Endothelial cell (in vitro differentiated cells): ENCODE measurements at regions not wholly inside any gene's neighbourhood (a gene's known extent, or its start where the extent isn't known, plus 50 kb on each side); places are given as distances from the start of the nearest gene placed in this dataset.

Source experiments
- DNase-seq: peaks from one replicate; pipeline ENCODE4 v3.0.0; 2021; ENCODE audit warnings: low spot score
- H3K27ac Mint-ChIP-seq: one replicate; pipeline ENCODE4 v1.8.0; 2021; ENCODE audit warnings: mixed read lengths, inconsistent platforms; ENCODE audit not compliant: unreplicated experiment
- H3K27me3 Mint-ChIP-seq: one replicate; pipeline ENCODE4 v1.8.0; 2021; ENCODE audit warnings: mild to moderate bottlenecking, moderate library complexity, mixed read lengths, inconsistent platforms; ENCODE audit not compliant: unreplicated experiment
- H3K36me3 Mint-ChIP-seq: one replicate; pipeline ENCODE4 v1.8.0; 2021; ENCODE audit warnings: mild to moderate bottlenecking, low read depth, mixed read lengths, inconsistent platforms; ENCODE audit not compliant: unreplicated experiment
- H3K4me1 Mint-ChIP-seq: one replicate; pipeline ENCODE4 v1.8.0; 2021; ENCODE audit warnings: mild to moderate bottlenecking, mixed read lengths, inconsistent platforms; ENCODE audit not compliant: unreplicated experiment
- H3K4me3 Mint-ChIP-seq: one replicate; pipeline ENCODE4 v1.8.0; 2021; ENCODE audit warnings: mild to moderate bottlenecking, mixed read lengths, inconsistent platforms; ENCODE audit not compliant: unreplicated experiment
- H3K9me3 Mint-ChIP-seq: one replicate; pipeline ENCODE4 v1.8.0; 2021; ENCODE audit warnings: mixed read lengths, inconsistent platforms; ENCODE audit not compliant: unreplicated experiment
- TF ChIP-seq, protein P1 (sequence below): fragments of 200-600 bp; sonication (generic); IDR thresholded peaks from one replicate; pipeline ENCODE4 v1.5.0; 2021; ENCODE audit warnings: antibody characterized with exemption; ENCODE audit not compliant: unreplicated experiment

DNA sequence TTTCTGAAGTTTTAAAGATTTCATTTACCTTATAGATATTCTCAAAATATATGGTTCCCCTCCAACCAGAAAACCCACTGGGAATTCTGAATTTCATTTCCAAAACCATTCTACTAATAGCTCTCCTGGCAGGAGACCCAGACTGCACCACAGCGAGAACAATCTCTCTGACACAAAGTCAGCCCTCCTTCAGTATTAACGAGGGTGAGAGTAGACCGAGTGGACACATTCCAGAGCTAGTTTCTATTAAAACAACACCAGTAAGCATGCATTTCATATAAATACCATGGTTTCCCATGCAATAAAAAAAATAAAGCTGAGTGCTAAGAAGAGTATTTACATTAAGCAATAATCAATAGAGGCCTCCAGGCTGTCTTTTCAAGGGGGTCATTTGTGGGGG is 899.6 kb upstream of the SLC35B3 start:
- Mint-ChIP-seq H3K36me3 (no peaks in the 10 kb centered on the region), H3K4me3 (no peak overlapping the region), H3K27ac (no peak overlapping the region), H3K9me3 (no peaks in the 10 kb centered on the region), H3K27me3 (no peaks in the 10 kb centered on the region), H3K4me1 (peaks cover 16% of the 10 kb centered on the region)
- TF ChIP-seq, protein P1, sequence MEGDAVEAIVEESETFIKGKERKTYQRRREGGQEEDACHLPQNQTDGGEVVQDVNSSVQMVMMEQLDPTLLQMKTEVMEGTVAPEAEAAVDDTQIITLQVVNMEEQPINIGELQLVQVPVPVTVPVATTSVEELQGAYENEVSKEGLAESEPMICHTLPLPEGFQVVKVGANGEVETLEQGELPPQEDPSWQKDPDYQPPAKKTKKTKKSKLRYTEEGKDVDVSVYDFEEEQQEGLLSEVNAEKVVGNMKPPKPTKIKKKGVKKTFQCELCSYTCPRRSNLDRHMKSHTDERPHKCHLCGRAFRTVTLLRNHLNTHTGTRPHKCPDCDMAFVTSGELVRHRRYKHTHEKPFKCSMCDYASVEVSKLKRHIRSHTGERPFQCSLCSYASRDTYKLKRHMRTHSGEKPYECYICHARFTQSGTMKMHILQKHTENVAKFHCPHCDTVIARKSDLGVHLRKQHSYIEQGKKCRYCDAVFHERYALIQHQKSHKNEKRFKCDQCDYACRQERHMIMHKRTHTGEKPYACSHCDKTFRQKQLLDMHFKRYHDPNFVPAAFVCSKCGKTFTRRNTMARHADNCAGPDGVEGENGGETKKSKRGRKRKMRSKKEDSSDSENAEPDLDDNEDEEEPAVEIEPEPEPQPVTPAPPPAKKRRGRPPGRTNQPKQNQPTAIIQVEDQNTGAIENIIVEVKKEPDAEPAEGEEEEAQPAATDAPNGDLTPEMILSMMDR, result no peak
- DNase-seq, result no peak

DNA sequence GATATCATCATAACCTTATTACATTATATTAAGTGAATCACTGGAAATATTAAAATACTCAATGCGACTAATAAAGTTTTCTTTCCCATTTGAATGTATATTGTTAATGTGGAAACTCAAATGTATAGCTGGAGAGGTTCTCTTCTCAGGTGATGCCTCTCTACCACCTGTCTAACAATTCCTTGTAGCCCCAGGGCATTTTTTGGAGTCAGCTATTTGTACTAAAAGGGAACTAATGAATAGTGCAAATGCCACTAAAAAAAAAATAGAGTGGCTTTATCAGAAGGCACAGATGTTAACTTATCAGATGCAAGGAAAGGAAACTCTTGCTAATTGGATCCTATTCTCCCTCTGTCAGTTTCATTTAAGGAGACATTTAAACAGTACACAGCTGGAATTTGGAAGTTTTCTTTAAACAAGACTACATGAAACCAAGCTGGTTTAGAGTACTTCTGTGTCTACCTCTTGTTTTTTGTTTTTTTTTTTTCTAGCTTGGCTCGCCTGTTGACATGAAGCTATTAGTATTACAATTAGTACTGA is 897.0 kb upstream of the SLC35B3 start:
- Mint-ChIP-seq H3K4me1 (peaks cover 13% of the 10 kb centered on the region), H3K27me3 (no peaks in the 10 kb centered on the region), H3K27ac (peak overlapping the region; percentile 37), H3K4me3 (no peak overlapping the region), H3K9me3 (no peaks in the 10 kb centered on the region), H3K36me3 (no peaks in the 10 kb centered on the region)
- no peak for DNase-seq
- TF ChIP-seq, protein P1, result no peak

DNA sequence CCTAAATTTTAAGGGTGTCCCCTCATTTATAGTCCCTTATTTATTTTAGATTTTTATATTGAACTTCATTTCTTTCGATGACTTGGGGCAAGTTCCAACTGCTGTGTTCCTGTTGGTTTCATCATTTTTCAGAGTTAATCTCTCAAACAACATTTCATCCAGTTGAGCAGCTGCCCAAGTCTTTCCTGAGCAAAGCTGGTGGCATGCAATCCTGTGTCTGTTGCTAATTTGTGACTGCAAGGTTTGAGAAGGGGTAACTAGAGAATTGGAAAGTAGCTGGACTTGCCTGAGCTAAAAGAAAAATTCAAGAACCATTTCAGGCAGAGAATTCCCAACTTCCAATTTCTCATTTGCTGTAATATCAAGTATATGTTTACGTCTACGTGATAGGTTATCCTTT is 881.5 kb upstream of the SLC35B3 start:
- Mint-ChIP-seq H3K9me3 (no peaks in the 10 kb centered on the region), H3K36me3 (no peaks in the 10 kb centered on the region), H3K4me1 (no peaks in the 10 kb centered on the region), H3K27me3 (no peaks in the 10 kb centered on the region), H3K4me3 (no peak overlapping the region), H3K27ac (no peak overlapping the region)
- DNase-seq, result no peak
- TF ChIP-seq, protein P1, result no peak

DNA sequence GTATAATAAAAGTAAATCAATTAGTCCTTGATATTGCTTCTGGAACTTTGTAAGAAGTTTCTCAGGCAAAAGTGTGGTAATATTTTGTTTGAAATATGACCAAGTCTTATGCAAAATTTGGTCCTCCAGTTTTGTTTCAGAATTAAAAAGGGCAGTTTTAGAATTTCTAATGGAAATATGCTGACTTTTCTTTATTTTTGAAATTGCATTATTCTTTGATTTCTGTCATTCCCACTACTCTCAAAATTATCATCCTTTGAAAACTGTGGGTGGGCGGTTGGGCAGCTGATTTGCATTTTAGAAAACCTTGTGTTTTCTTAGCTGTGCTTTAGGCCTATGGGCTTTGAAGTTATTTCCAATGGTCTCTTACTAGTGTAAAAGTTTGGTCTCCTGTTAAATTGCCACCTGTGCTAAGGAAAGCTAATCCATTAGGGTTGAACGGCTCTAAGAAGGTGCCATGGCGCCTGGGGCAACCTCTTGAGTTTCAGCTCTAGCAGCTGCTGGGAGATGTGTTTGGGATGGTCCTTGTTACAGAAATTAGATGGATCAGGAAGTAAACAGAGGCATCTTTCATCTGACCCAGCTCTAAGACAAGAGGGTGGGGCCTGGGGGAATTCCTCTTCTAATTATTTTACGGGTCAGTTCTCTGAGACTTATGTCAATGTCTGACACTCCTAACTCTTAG is 880.8 kb upstream of the SLC35B3 start:
- Mint-ChIP-seq H3K4me1 (no peaks in the 10 kb centered on the region), H3K4me3 (no peak overlapping the region), H3K36me3 (no peaks in the 10 kb centered on the region), H3K9me3 (no peaks in the 10 kb centered on the region), H3K27ac (no peak overlapping the region), H3K27me3 (no peaks in the 10 kb centered on the region)
- no peak for DNase-seq
- TF ChIP-seq, protein P1, result no peak

DNA sequence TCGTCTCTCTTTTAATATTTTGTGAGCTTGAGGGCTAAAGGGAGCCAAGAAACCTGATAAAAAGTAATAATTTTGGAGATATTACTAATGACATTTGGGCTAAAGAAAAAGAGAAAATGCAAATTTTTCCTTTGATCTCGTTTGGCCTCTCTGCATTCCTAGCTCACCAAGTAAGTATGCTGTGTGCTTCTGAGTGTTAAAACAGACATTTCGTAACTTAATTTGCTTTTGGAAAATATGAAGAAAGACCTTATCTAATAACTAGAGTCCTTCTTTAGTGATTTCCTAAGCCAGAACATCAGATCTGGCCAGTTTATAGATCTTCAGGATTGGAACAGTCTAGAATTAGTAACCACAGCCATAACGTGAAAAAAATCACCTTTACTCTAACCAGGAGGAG is 872.9 kb upstream of the SLC35B3 start:
- H3K9me3 Mint-ChIP-seq, result no peaks in the 10 kb centered on the region
- TF ChIP-seq, protein P1, result no peak
- DNase-seq, result no peak
- H3K36me3 Mint-ChIP-seq, result no peaks in the 10 kb centered on the region
- H3K27ac Mint-ChIP-seq, result no peak overlapping the region
- no peaks in the 10 kb centered on the region for H3K27me3 Mint-ChIP-seq
- H3K4me3 Mint-ChIP-seq, result no peak overlapping the region
- H3K4me1 Mint-ChIP-seq, result no peaks in the 10 kb centered on the region
